Loucy (cell line): ENCODE measurements at regions not wholly inside any gene's neighbourhood (a gene's known extent, or its start where the extent isn't known, plus 50 kb on each side); places are given as distances from the start of the nearest gene placed in this dataset.

Experiments used
- EZH2phosphoT487 ChIP-seq: fragments of 200-600 bp; IDR thresholded peaks from 2 replicates; pipeline ENCODE4 v1.6.1; 2018; ENCODE audit warnings: antibody characterized with exemption, mild to moderate bottlenecking, moderate library complexity, borderline replicate concordance
- TF ChIP-seq, protein P1 (sequence below): fragments of 200-600 bp; sonication (generic); conservative IDR thresholded peaks from 2 replicates; pipeline ENCODE4 v1.5.1; 2014; ENCODE audit warnings: mild to moderate bottlenecking, antibody characterized with exemption, low read length

DNA sequence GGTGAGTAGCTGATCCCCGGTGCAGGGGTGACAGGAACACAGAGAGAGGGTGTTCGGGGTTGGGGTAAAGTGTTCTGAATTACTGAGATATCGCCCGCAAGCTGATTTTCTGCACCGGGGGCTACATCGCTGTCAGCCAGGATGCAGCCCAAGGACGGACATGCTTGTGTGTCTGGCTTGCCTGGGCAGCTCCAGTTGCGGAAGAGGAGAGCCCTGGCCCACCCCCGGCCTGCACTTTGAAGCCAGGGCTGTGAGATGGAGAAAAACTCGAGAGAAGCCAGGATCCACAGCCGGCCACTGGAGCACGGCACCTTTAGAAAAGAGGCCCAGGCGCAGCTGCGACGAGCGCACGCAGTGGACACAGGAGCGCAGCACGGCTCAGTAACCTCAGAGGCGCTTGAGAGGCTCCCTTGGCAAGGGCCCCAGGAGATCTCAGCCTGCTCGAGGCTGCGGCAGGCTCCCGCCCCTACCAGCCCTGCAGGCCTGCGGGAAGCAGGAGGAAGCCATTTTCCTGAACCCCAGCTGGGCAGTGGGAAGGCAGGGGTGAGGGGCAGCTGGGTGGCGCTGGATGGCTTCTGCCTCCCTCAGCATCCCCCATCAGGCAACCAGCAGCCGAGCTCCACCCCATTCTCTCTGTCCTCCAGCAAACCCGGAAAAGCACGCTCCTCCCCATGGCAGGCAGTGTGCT lies 59.2 kb downstream of the C9orf50 start:
- TF ChIP-seq, protein P1, sequence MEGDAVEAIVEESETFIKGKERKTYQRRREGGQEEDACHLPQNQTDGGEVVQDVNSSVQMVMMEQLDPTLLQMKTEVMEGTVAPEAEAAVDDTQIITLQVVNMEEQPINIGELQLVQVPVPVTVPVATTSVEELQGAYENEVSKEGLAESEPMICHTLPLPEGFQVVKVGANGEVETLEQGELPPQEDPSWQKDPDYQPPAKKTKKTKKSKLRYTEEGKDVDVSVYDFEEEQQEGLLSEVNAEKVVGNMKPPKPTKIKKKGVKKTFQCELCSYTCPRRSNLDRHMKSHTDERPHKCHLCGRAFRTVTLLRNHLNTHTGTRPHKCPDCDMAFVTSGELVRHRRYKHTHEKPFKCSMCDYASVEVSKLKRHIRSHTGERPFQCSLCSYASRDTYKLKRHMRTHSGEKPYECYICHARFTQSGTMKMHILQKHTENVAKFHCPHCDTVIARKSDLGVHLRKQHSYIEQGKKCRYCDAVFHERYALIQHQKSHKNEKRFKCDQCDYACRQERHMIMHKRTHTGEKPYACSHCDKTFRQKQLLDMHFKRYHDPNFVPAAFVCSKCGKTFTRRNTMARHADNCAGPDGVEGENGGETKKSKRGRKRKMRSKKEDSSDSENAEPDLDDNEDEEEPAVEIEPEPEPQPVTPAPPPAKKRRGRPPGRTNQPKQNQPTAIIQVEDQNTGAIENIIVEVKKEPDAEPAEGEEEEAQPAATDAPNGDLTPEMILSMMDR, result no peak
- TF ChIP-seq EZH2phosphoT487, result no peak
